HG02938 (cell line): ENCODE measurements at regions not wholly inside any gene's neighbourhood (a gene's known extent, or its start where the extent isn't known, plus 50 kb on each side); places are given as distances from the start of the nearest gene placed in this dataset.
A peak's percentile ranks its signal among the peaks of the same experiment; 100 is the strongest.
"Not testable (repeated sequence)": the region's sequence is repeated elsewhere in the genome, so short reads cannot be mapped to it uniquely, and the experiment has no call there.

Source experiments
- ATAC-seq: cut with Tn5 transposase; IDR thresholded peaks from one replicate; pipeline ENCODE4 v1.9.1; 2021; ENCODE audit warnings: mild to moderate bottlenecking, moderate library complexity; ENCODE audit not compliant: unreplicated experiment

DNA sequence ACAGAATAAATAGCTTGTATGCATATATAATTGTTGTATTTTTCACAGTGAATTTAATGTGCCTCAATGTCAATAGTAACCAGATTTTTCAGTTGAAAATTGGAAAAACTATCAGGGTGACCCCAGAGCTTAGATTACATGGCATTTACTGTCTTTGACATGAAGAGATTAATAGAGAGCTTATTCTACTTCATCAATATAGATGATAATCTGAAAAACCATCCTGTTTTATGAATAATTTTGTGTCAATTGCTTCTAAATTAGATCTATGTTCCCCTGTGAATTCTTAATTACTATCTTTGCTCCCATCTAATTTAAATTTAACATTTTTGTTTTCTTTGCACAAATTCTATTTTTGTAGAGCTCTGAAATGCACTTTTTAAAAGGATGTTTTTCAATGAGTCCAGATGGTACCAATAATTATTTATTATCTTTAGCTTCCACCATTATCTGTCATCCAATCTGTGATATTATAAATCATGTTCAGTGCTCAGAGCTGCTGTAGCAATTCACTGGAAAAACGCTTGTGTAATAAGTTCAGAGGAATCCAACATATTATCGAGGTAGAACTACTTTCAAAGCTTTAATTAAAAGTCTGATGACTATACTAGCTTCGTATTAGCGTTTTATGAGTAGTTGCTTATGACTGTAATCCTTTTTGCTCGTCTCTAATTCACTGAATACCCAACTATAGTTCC, 291.4 kb downstream of the JRKL start:
- no peak for ATAC-seq

- ATAC-seq, result no peak
These were observed 304.5 kb downstream of the JRKL start for GRCh38 chr11:96694338-96694737.

DNA sequence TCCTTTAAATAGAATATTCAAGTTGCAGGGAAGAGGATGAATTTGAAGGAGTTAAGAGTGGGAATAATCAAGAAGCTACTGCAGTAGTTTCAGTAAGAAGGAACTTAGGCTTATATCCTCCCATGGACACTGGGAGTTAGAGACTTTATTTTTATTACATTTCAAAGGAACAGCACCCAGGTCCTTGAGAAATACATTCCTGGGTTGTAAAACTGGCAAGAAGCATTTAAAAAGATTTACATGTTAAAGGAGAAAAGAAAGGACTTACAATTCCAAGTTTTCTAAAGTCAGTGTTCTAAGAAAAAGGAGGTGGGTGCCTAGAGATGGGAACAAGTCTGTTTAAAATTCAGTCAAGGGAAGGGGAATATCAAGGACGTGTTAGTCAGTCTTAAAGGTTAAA, 306.9 kb downstream of the JRKL start:
- ATAC-seq, result no peak

DNA sequence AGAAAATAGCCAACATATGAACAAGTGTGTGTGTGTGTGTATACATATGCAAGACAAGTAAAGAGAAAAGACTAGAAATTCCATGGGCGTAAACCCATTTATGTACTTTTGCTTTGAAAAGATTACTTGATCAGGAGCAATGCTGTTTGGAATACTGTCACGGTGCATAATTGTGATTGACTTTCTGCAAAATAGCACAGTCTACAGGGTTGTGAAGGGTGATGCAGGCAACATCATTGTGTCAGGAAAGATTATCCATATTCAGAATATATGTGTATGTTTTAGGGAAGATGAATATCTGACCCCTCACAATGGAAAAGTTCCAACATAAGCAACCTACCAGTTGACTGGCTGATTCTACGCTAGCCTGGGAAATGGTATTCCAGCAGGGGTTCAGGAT, 307.7 kb downstream of the JRKL start:
- no peak for ATAC-seq

DNA sequence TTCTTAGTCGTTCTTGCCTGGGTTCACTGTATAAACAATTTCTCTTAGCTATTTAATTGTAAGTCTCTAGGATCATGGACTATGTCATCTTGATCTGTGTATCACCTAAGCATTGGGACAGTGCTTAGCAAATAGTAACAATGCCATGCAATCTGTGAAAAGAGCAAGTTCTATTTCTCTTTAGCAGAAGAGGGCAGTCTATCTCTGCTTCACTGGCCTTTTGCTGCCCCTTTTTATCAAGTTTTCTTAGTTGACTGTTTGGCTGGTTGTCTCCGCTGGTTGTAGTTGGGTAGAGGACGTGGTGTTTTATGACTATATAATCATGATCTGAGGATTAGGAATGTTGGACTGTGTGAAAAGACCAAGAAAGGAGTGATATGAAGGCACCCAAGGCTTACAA, 315.0 kb downstream of the JRKL start:
- no peak for ATAC-seq

DNA sequence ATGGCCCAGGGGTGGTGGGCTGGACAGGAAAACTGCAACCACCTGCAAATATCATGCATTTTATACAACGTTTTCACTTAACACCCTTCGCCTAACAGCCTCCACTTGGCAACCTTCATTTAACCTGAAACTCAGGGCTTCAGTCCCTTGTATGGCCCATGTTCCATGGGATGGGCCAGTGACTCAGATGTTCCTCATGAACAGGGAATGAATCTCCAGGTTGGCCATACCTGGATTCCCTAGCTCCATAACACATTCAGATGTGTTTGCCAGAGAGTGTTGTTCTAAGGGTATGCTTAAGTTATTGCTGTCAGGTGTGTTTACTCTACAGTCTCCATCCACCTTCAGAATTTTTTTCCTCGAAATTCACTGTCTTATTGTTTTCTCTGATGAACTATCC, 316.9 kb downstream of the JRKL start:
- ATAC-seq, result no peak

DNA sequence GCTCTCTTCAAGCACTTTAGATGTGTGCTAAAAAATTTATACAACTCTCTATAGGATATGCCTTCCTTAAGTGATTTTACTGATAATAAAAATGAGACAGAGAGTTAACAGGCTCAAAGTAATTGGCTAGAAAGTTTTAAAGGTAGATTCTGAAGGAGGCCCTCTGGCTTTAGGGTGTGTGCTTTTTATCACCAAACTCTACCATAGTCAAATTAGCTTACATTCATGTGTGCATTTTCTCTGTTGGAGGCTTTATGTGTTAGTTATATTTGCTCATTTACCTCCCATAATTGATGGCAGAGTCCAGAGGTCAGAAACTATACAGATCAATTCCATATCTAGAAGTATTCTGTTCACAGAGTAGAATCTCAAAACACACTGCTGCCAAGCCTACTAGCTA, 317.5 kb downstream of the JRKL start:
- no peak for ATAC-seq

GRCh38 chr11:96708219-96708878, 318.5 kb downstream of the JRKL start:
- ATAC-seq, result no peak

DNA sequence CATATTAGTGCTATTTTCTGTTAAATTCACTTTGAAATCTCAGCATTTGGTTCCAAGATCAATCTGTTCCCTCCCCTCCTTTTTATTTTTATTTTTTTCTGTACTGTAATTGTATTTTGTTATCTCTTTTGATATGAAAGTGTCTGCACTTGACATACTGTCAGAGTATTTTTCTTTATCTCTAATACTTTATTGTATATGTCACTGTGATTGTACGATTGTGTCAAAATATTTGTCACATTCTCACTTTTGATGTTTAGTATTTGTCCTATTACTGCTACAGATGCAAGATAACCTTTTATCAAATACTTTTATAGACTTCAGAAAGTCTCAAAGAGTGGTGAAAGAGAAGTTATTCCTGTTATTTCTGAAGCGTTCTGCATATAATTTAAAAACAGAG, 323.5 kb downstream of the JRKL start:
- no peak for ATAC-seq

DNA sequence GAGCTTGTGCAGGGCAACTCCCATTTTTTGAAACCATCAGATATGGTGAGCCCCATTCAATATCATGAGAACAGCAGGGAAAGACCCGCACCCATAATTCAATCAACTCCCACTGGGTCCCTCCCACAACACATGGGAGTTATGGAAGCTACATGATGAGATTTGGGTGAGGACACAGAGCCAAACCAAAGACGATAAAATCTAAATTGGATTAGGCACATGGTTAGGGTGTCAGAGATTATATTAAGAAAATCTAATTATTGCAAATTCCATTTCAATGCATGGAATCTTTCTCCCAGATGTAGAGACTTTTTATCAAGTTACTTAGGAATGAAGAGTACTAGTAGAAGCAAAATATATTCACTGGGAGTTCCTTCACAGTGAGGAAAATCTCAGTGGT, 324.9 kb downstream of the JRKL start:
- no peak for ATAC-seq

GRCh38 chr11:96715208-96715607, 325.4 kb downstream of the JRKL start:
- no peak for ATAC-seq

- ATAC-seq, result no peak
These were observed 346.8 kb downstream of the JRKL start for GRCh38 chr11:96736601-96737000.

- ATAC-seq, result no peak
These were observed 348.5 kb downstream of the JRKL start for GRCh38 chr11:96738311-96738710.

DNA sequence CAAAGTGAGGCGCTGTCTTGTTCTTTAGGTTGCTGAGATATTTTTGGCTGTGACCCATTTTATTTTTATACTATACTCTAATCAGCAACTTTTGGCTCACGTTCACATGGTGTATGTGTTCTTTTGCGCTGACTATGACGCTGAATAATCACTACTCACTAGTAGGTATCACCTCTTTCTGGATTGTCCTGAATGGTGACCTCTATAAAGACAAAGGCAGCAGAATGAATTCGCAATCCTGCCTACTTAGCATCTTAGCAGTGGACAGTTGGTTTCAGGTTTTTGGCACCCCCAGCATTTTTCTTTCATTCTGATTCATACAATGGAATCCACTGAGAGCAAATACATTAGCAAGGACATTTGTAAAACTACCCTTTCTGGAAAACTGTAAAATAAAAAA, 351.3 kb downstream of the JRKL start:
- ATAC-seq, result no peak

GRCh38 chr11:96744697-96745096, 354.9 kb downstream of the JRKL start:
- ATAC-seq, result no peak

DNA sequence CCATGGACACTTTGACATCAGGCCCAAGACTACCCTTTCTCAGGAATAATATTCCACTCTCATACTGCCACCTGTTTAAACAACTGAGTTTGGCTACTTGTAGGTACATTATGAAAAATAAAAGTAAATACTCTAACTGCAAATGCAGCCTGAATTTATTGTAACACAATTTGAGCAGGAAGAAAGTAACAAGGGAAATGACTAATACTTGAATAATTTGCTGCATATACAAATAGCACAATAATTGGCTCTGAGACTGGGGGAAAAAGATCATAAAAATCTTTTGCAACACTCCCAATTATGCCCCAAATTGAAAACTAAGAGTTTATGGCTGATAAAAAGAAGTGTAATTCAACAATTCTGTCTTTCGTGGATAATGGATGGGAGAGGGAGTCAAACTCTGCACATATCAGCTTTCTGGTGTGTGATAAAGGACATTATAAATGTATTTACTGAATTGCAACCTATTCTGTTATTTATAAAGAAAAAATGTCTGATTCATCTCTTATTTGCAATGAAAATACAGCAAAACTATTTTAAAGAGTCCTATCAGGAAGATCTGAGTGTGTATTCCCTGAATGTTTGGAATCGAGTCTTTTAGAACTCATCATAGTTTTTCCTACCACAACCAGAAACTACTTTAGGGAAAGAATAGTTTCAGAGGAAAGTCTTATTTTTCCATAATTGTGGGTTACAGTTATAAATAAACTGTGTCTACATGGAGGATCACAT, 359.0 kb downstream of the JRKL start:
- ATAC-seq, result no peak

- not testable (repeated sequence) for ATAC-seq
These were observed 362.0 kb downstream of the JRKL start for GRCh38 chr11:96751807-96752206.

- no peak for ATAC-seq
These were observed 362.4 kb downstream of the JRKL start for GRCh38 chr11:96752221-96752620.

- no peak for ATAC-seq
These were observed 364.2 kb downstream of the JRKL start for GRCh38 chr11:96753997-96754396.

DNA sequence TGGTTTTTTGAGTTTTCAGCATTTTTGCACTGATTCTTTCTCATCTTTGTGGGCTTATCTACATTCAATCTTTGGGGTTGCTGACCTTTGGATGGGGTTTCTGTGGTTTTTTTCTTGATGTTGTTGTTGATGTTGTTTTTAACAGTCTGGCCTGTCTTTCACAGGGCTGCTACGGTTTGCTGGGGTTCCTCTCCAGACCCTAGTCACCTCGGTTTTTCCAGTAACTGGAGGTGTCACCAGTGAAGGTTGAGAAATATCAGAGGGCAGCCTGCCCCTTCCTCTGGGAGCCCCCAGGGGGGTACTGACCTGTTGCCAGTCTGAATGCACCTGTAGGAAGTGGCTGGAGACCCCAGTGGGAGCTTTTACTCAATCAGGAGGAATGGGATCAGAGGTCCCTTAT, 365.4 kb downstream of the JRKL start:
- no peak for ATAC-seq

GRCh38 chr11:96755752-96756151, 365.9 kb downstream of the JRKL start:
- ATAC-seq, result no peak

DNA sequence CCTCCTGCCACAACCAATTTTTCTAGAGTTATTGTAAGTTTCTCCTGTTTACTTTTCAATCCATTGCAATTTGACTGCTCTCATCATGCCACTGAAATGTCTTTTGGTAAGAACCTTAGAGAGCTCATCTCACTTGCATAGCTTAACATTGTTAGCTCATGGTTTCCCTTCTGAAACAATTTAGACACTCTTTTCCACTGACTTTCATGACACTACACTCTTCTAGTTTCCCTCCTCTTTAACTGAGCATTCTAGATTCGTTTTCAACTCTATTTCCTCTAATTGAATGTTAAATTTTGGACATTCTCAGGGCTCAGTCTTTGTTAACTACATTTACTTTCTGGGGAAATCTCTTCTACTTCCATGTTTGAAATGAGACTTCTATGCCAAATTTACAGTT, 369.1 kb downstream of the JRKL start:
- peak; percentile 65 for ATAC-seq
